ENCODE measurements at regions not wholly inside any gene's neighbourhood (a gene's known extent, or its start where the extent isn't known, plus 50 kb on each side); places are given as distances from the start of the nearest gene placed in this dataset.
"Not testable (repeated sequence)": the region's sequence is repeated elsewhere in the genome, so short reads cannot be mapped to it uniquely, and the experiment has no call there.

GRCh38 chr1:79895573-79895972 is 889.0 kb upstream of the ADGRL4 start:
- intact Hi-C loops (cut with DNase I): no loop called here
- Histone ChIP-seq H3K4me3 (no peak overlapping the region), H3K9me3 (no peaks in the 10 kb centered on the region), H3K36me3 (no peaks in the 10 kb centered on the region), H3K27ac (replicated peaks in 1 of 4) (no peak overlapping the region), H3K27me3 (no peaks in the 10 kb centered on the region), H3K4me1 (no peaks in the 10 kb centered on the region)
- no peak for TF ChIP-seq POLR2A (IDR thresholded peaks at IDR 0.05; ENCODE audit: low read depth)
- no peak for TF ChIP-seq CTCF (IDR thresholded peaks at IDR 0.05)
- TF ChIP-seq POLR2AphosphoS5 (IDR thresholded peaks at IDR 0.05): no peak
- no peak for TF ChIP-seq EP300 (IDR thresholded peaks at IDR 0.05)
- 81% methylated on average over 2 of the region's 2 CpGs for WGBS
- DNase-seq (ENCODE audit: extremely low spot score): no peak

GRCh38 chr1:79894129-79894528 is 887.6 kb upstream of the ADGRL4 start:
- H3K9me3 ChIP-seq; intact Hi-C loops (cut with DNase I); H3K4me3 ChIP-seq; H3K27me3 ChIP-seq; H3K4me1 ChIP-seq; H3K27ac ChIP-seq (replicated peaks in 1 of 4); DNase-seq (ENCODE audit: extremely low spot score); H3K36me3 ChIP-seq: not testable (repeated sequence)
- WGBS: 76% methylated on average over 3 of the region's 6 CpGs

GRCh38 chr1:79887059-79887458 is 880.5 kb upstream of the ADGRL4 start:
- H3K9me3 ChIP-seq: no peaks in the 10 kb centered on the region
- H3K27me3 ChIP-seq: no peaks in the 10 kb centered on the region
- no peak overlapping the region for H3K4me3 ChIP-seq
- intact Hi-C loops (cut with DNase I): no loop called here
- H3K4me1 ChIP-seq: no peaks in the 10 kb centered on the region
- no peaks in the 10 kb centered on the region for H3K36me3 ChIP-seq
- H3K27ac ChIP-seq (replicated peaks in 1 of 4): no peak overlapping the region
- TF ChIP-seq POLR2A (IDR thresholded peaks at IDR 0.05; ENCODE audit: low read depth) (no peak), CTCF (IDR thresholded peaks at IDR 0.05) (no peak), EP300 (IDR thresholded peaks at IDR 0.05) (no peak), POLR2AphosphoS5 (IDR thresholded peaks at IDR 0.05) (no peak)
- DNase-seq (ENCODE audit: extremely low spot score): no peak

GRCh38 chr1:79885101-79885500 is 878.6 kb upstream of the ADGRL4 start:
- Histone ChIP-seq H3K4me3 (no peak overlapping the region), H3K27ac (replicated peaks in 1 of 4) (no peak overlapping the region), H3K27me3 (no peaks in the 10 kb centered on the region), H3K9me3 (no peaks in the 10 kb centered on the region), H3K4me1 (no peaks in the 10 kb centered on the region), H3K36me3 (no peaks in the 10 kb centered on the region)
- intact Hi-C loops (cut with DNase I): no loop called here
- no peak for DNase-seq (ENCODE audit: extremely low spot score)
- TF ChIP-seq CTCF (IDR thresholded peaks at IDR 0.05) (no peak), EP300 (IDR thresholded peaks at IDR 0.05) (no peak), POLR2AphosphoS5 (IDR thresholded peaks at IDR 0.05) (no peak), POLR2A (IDR thresholded peaks at IDR 0.05; ENCODE audit: low read depth) (no peak)

- DNase-seq (ENCODE audit: extremely low spot score): no peak
- intact Hi-C loops (cut with DNase I): no loop called here
- no peak for TF ChIP-seq POLR2AphosphoS5 (IDR thresholded peaks at IDR 0.05)
- no peak for TF ChIP-seq CTCF (IDR thresholded peaks at IDR 0.05)
- TF ChIP-seq EP300 (IDR thresholded peaks at IDR 0.05): no peak
- no peak for TF ChIP-seq POLR2A (IDR thresholded peaks at IDR 0.05; ENCODE audit: low read depth)
- no peak overlapping the region for H3K27ac ChIP-seq (replicated peaks in 1 of 4)
- 85% methylated on average over 2 of the region's 2 CpGs for WGBS
- H3K4me1 ChIP-seq: no peaks in the 10 kb centered on the region
- no peak overlapping the region for H3K4me3 ChIP-seq
- H3K27me3 ChIP-seq: no peaks in the 10 kb centered on the region
- H3K36me3 ChIP-seq: no peaks in the 10 kb centered on the region
- H3K9me3 ChIP-seq: peaks cover 0 to 3% (median 0%) of the 10 kb centered on the region in 4 donors
These were observed 870.6 kb upstream of the ADGRL4 start for GRCh38 chr1:79877086-79877485.
